A673 (cell line): ENCODE measurements at regions not wholly inside any gene's neighbourhood (a gene's known extent, or its start where the extent isn't known, plus 50 kb on each side); places are given as distances from the start of the nearest gene placed in this dataset.

Source experiments
- BruUV-seq: library from RNA; stranded (reverse); fragments of 400-500 nt; replicated peaks from 2 replicates; lab custom pipeline; 2021; lab: Mats Ljungman, UMichigan
- CTCF ChIA-PET: fragments of 300-600 bp; sonication (Branson Sonifier 250); formaldehyde crosslinking; loops from one replicate; lab custom pipeline; 2022; ENCODE audit warnings: antibody characterized with exemption; lab: Charles Lee
- POLR2A ChIA-PET: fragments of 300-600 bp; sonication (Branson Sonifier 250); formaldehyde crosslinking; loops from one replicate; lab custom pipeline; 2022; ENCODE audit warnings: antibody characterized with exemption; ENCODE audit not compliant: low non-redundant PET; lab: Charles Lee
- DNase-seq: peaks from one replicate; pipeline ENCODE4 v3.0.0-alpha.2; 2015; ENCODE audit warnings: low spot score
- H3K27ac ChIP-seq: fragments of 200-600 bp; sonication (generic); 2 replicates; pipeline ENCODE4 v1.5.1; 2016; ENCODE audit warnings: mixed run types, low read depth, mild to moderate bottlenecking, mixed read lengths, antibody characterized with exemption, low read length; ENCODE audit not compliant: poor library complexity, severe bottlenecking
- H3K27me3 ChIP-seq: fragments of 200-600 bp; sonication (generic); replicated peaks from 2 replicates; pipeline ENCODE4 v1.6.1; 2017; ENCODE audit warnings: mixed run types, low read depth, mild to moderate bottlenecking, mixed read lengths, antibody characterized with exemption, low read length; ENCODE audit not compliant: insufficient read depth, poor library complexity
- H3K36me3 ChIP-seq: fragments of 200-600 bp; sonication (generic); 2 replicates; pipeline ENCODE4 v1.6.1; 2016; ENCODE audit warnings: mixed run types, mild to moderate bottlenecking, mixed read lengths, antibody characterized with exemption, low read length; ENCODE audit not compliant: insufficient read depth, poor library complexity, severe bottlenecking
- H3K4me1 ChIP-seq: fragments of 200-600 bp; sonication (generic); 2 replicates; pipeline ENCODE4 v1.6.1; 2017; ENCODE audit warnings: mixed run types, mild to moderate bottlenecking, mixed read lengths, antibody characterized with exemption, low read length; ENCODE audit not compliant: insufficient read depth, poor library complexity, severe bottlenecking
- H3K4me3 ChIP-seq: fragments of 200-600 bp; sonication (generic); 2 replicates; pipeline ENCODE4 v1.5.1; 2016; ENCODE audit warnings: low read depth, mixed run types, mild to moderate bottlenecking, mixed read lengths, low read length; ENCODE audit not compliant: poor library complexity, severe bottlenecking
- H3K9me3 ChIP-seq: fragments of 200-600 bp; sonication (generic); 2 replicates; pipeline ENCODE4 v1.6.1; 2016; ENCODE audit warnings: mixed run types, low read depth, mild to moderate bottlenecking, mixed read lengths, antibody characterized with exemption, low read length; ENCODE audit not compliant: poor library complexity, severe bottlenecking
- EZH2 ChIP-seq: fragments of 200-600 bp; sonication (generic); IDR thresholded peaks from 2 replicates; pipeline ENCODE4 v1.6.1; 2017; ENCODE audit warnings: borderline replicate concordance, low read depth, mild to moderate bottlenecking, mixed read lengths, antibody characterized with exemption, low read length; ENCODE audit not compliant: poor library complexity, severe bottlenecking
- intact Hi-C: fragments of 100-400 bp; cut with micrococcal nuclease; formaldehyde crosslinking; loops from one replicate; pipeline ENCODE4 v1.10.0; 2022; ENCODE audit not compliant: unreplicated experiment
- TF ChIP-seq, protein P1 (sequence below): fragments of 300-800, 200-600 bp; sonication (generic); conservative IDR thresholded peaks from 2 replicates; pipeline ENCODE4 v1.5.1; 2017; ENCODE audit warnings: low read depth, mild to moderate bottlenecking, antibody characterized with exemption, low read length, moderate library complexity, mixed read lengths

DNA sequence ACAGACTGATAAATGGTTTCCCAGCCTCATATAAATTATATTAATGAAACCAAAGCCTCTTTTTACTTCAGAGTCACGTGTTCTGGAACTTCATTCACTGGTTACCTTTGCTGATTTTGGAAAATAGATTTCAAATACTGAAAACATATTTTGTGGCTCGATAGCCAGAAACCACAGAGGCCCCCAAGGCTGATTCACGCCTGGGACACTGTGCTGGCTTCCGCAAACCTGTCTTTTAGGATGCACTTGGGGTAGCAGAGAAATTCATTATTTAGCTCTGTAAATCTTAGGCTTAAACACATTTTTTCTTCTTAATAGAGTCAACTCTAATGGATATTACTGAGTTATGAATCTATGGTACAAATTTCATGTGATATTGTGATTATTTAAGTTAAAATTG lies 90.7 kb upstream of the TMEM18 start:
- Histone ChIP-seq H3K36me3 (no peaks in the 10 kb centered on the region), H3K4me3 (no peak overlapping the region), H3K9me3 (no peaks in the 10 kb centered on the region), H3K27me3 (no peaks in the 10 kb centered on the region), H3K4me1 (peaks cover 7% of the 10 kb centered on the region), H3K27ac (no peak overlapping the region)
- DNase-seq, result no peak
- BruUV-seq, result no TSS peak
- CTCF ChIA-PET, result no interaction called here
- TF ChIP-seq, protein P1, sequence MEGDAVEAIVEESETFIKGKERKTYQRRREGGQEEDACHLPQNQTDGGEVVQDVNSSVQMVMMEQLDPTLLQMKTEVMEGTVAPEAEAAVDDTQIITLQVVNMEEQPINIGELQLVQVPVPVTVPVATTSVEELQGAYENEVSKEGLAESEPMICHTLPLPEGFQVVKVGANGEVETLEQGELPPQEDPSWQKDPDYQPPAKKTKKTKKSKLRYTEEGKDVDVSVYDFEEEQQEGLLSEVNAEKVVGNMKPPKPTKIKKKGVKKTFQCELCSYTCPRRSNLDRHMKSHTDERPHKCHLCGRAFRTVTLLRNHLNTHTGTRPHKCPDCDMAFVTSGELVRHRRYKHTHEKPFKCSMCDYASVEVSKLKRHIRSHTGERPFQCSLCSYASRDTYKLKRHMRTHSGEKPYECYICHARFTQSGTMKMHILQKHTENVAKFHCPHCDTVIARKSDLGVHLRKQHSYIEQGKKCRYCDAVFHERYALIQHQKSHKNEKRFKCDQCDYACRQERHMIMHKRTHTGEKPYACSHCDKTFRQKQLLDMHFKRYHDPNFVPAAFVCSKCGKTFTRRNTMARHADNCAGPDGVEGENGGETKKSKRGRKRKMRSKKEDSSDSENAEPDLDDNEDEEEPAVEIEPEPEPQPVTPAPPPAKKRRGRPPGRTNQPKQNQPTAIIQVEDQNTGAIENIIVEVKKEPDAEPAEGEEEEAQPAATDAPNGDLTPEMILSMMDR, result no peak
- no peak for TF ChIP-seq EZH2
- intact Hi-C loops, result no loop called here
- POLR2A ChIA-PET, result no interaction called here

DNA sequence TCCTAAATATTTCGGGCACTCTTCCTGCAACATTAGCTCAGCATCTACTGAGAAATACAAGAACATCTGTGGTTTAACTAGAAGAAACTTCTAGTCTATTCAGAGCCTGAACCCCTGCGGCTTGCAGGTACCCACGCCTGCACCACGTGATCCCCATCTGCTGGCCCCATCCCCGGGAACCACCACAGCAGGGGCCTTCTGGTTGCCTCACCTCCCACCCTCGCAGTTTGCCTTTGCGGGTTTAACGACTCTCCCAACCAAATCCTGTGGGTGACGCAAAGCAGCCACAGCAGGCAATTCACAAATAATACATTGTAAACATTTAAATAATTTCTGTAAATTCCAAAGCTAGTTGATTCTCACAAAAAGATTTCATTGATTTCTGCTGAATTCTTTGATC lies 90.2 kb upstream of the TMEM18 start:
- Histone ChIP-seq H3K9me3 (no peaks in the 10 kb centered on the region), H3K27me3 (no peaks in the 10 kb centered on the region), H3K36me3 (no peaks in the 10 kb centered on the region), H3K4me3 (no peak overlapping the region), H3K4me1 (peaks cover 7% of the 10 kb centered on the region), H3K27ac (no peak overlapping the region)
- POLR2A ChIA-PET, result no interaction called here
- intact Hi-C loops, result no loop called here
- BruUV-seq, result no TSS peak
- CTCF ChIA-PET, result no interaction called here
- TF ChIP-seq, protein P1, result no peak
- TF ChIP-seq EZH2, result no peak
- DNase-seq, result peak; percentile 35

DNA sequence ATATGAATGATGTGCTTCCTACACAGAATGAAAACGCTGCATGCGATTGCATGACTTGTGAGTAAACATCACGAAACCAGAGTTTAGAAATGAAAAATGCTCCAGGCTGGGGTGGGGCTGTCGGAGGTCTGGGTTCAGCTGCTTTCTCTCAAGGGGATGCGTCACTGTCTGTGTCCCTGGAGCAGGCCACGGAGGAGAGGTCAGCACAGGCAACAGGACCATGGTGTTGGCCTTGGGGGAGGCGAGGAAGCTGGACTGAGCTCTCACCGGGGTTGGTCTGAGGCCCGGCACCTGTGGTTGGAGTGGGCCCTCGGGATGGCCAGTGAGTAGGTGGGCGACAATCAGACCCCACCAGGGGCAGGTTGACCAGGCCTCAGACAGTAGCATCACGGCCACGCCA lies 89.0 kb upstream of the TMEM18 start:
- ChIA-PET POLR2A (no interaction called here), CTCF (no interaction called here)
- no peak for DNase-seq
- no peaks in the 10 kb centered on the region for H3K36me3 ChIP-seq
- no peaks in the 10 kb centered on the region for H3K9me3 ChIP-seq
- no peak overlapping the region for H3K4me3 ChIP-seq
- TF ChIP-seq, protein P1, result no peak
- TF ChIP-seq EZH2, result no peak
- intact Hi-C loops, result no loop called here
- no peaks in the 10 kb centered on the region for H3K27me3 ChIP-seq
- H3K4me1 ChIP-seq, result peaks cover 7% of the 10 kb centered on the region
- H3K27ac ChIP-seq, result no peak overlapping the region
- BruUV-seq, result no TSS peak
